Smooth muscle cell (in vitro differentiated cells): ENCODE measurements at regions not wholly inside any gene's neighbourhood (a gene's known extent, or its start where the extent isn't known, plus 50 kb on each side); places are given as distances from the start of the nearest gene placed in this dataset.

Experiments used
- DNase-seq: peaks from one replicate; lab custom pipeline; 2025; ENCODE audit not compliant: unreplicated experiment; lab: John Stamatoyannopoulos, UW
- H2AFZ ChIP-seq: fragments of 200-600 bp; sonication (generic); 2 replicates; pipeline ENCODE4 v1.6.0; 2016; ENCODE audit warnings: antibody characterized with exemption, low read depth, mild to moderate bottlenecking
- H3F3A ChIP-seq: fragments of 200-600 bp; sonication (generic); 2 replicates; pipeline ENCODE4 v1.6.0; 2017; ENCODE audit warnings: antibody characterized with exemption, low read depth
- H3K27ac ChIP-seq: fragments of 200-600 bp; sonication (generic); 2 replicates; pipeline ENCODE4 v1.5.1; 2016; ENCODE audit warnings: low read depth, mild to moderate bottlenecking
- H3K27me3 ChIP-seq: fragments of 200-600 bp; sonication (generic); 2 replicates; pipeline ENCODE4 v1.6.1; 2016; ENCODE audit warnings: low read depth, mild to moderate bottlenecking
- H3K36me3 ChIP-seq: fragments of 200-600 bp; sonication (generic); 2 replicates; pipeline ENCODE4 v1.5.1; 2016; ENCODE audit warnings: low read depth
- H3K4me1 ChIP-seq: fragments of 200-600 bp; sonication (generic); 2 replicates; pipeline ENCODE4 v1.5.1; 2016; ENCODE audit warnings: low read depth
- H3K4me2 ChIP-seq: fragments of 200-600 bp; sonication (generic); 2 replicates; pipeline ENCODE4 v1.6.0; 2016; ENCODE audit warnings: mild to moderate bottlenecking
- H3K4me3 ChIP-seq: fragments of 200-600 bp; sonication (generic); 2 replicates; pipeline ENCODE4 v1.5.1; 2016; ENCODE audit warnings: mild to moderate bottlenecking
- H3K79me2 ChIP-seq: fragments of 200-600 bp; sonication (generic); 2 replicates; pipeline ENCODE4 v1.6.0; 2016; ENCODE audit warnings: low read depth, mild to moderate bottlenecking
- H3K9ac ChIP-seq: fragments of 200-600 bp; sonication (generic); 2 replicates; pipeline ENCODE4 v1.6.0; 2016; ENCODE audit warnings: low read depth
- H3K9me3 ChIP-seq: fragments of 200-600 bp; sonication (generic); replicated peaks from 2 replicates; pipeline ENCODE4 v1.5.1; 2016; ENCODE audit warnings: low read depth
- H4K20me1 ChIP-seq: fragments of 200-600 bp; sonication (generic); 2 replicates; pipeline ENCODE4 v1.6.0; 2016; ENCODE audit warnings: low read depth
- CTCF ChIP-seq: fragments of 200-600 bp; sonication (generic); IDR thresholded peaks from 2 replicates; pipeline ENCODE4 v1.5.1; 2017; ENCODE audit warnings: borderline replicate concordance, mild to moderate bottlenecking, antibody characterized with exemption; ENCODE audit not compliant: insufficient read depth, poor library complexity, severe bottlenecking
- WGBS: methylation state at CpG from one replicate; pipeline ENCODE4 v1.1.7; 2016; ENCODE audit warnings: low lambda C conversion rate; 5-methylcytosine and 5-hydroxymethylcytosine counted together

- H4K20me1 ChIP-seq: no peaks in the 10 kb centered on the region
- no peaks in the 10 kb centered on the region for H3K79me2 ChIP-seq
- no peaks in the 10 kb centered on the region for H3F3A ChIP-seq
- DNase-seq: no peak
- no peaks in the 10 kb centered on the region for H3K36me3 ChIP-seq
- H3K27ac ChIP-seq: no peak overlapping the region
- 86% methylated on average over 3 of the region's 3 CpGs for WGBS
- H3K4me1 ChIP-seq: no peaks in the 10 kb centered on the region
- H3K4me3 ChIP-seq: no peak overlapping the region
- no peak overlapping the region for H2AFZ ChIP-seq
- H3K9ac ChIP-seq: no peak overlapping the region
- no peak for TF ChIP-seq CTCF
- H3K27me3 ChIP-seq: no peaks in the 10 kb centered on the region
- no peaks in the 10 kb centered on the region for H3K9me3 ChIP-seq
- H3K4me2 ChIP-seq: no peak overlapping the region
Observed at GRCh38 chr19:31701146-31701545, 351.9 kb upstream of the TSHZ3 start.

GRCh38 chr19:31705656-31706055, 356.4 kb upstream of the TSHZ3 start:
- Histone ChIP-seq H3K27ac (no peak overlapping the region), H3K9me3 (no peaks in the 10 kb centered on the region), H3K79me2 (no peaks in the 10 kb centered on the region), H3K4me2 (no peak overlapping the region), H4K20me1 (no peaks in the 10 kb centered on the region), H3K4me1 (no peaks in the 10 kb centered on the region), H3K27me3 (no peaks in the 10 kb centered on the region), H2AFZ (no peak overlapping the region), H3K9ac (no peak overlapping the region), H3K36me3 (no peaks in the 10 kb centered on the region), H3K4me3 (no peak overlapping the region), H3F3A (no peaks in the 10 kb centered on the region)
- 96% methylated on average over 5 of the region's 5 CpGs for WGBS
- DNase-seq: no peak
- TF ChIP-seq CTCF: no peak

- H3F3A ChIP-seq: no peaks in the 10 kb centered on the region
- WGBS: 86% methylated on average over 6 of the region's 6 CpGs
- H3K4me2 ChIP-seq: no peak overlapping the region
Observed at GRCh38 chr19:31706131-31706530, 356.9 kb upstream of the TSHZ3 start.

More at GRCh38 chr19:31706131-31706530, 356.9 kb upstream of the TSHZ3 start:
- H4K20me1 ChIP-seq: no peaks in the 10 kb centered on the region
- no peaks in the 10 kb centered on the region for H3K4me1 ChIP-seq
- no peak overlapping the region for H2AFZ ChIP-seq
- no peaks in the 10 kb centered on the region for H3K36me3 ChIP-seq
- TF ChIP-seq CTCF: no peak
- no peaks in the 10 kb centered on the region for H3K27me3 ChIP-seq
- no peaks in the 10 kb centered on the region for H3K9me3 ChIP-seq
- no peak for DNase-seq
- no peak overlapping the region for H3K27ac ChIP-seq
- H3K79me2 ChIP-seq: no peaks in the 10 kb centered on the region
- H3K4me3 ChIP-seq: no peak overlapping the region
- no peak overlapping the region for H3K9ac ChIP-seq
